K562 (cell line): ENCODE measurements at regions not wholly inside any gene's neighbourhood (a gene's known extent, or its start where the extent isn't known, plus 50 kb on each side); places are given as distances from the start of the nearest gene placed in this dataset.
A peak's percentile ranks its signal among the peaks of the same experiment; 100 is the strongest.

ENCODE experiments used
- CEBPZ ChIP-seq: fragments of 150-350 bp; IDR thresholded peaks from 2 replicates; pipeline ENCODE4 v1.6.1; 2014; ENCODE audit warnings: low read depth, mild to moderate bottlenecking, low read length, borderline replicate concordance
- GATAD2A ChIP-seq: fragments of 450-650 bp; IDR thresholded peaks from 2 replicates; pipeline ENCODE4 v1.6.1; 2017
- HCFC1 ChIP-seq: IDR thresholded peaks from 2 replicates; pipeline ENCODE4 v1.6.1; 2012; ENCODE audit warnings: low read depth, low read length, improper control_type of control experiment
- ILF3 ChIP-seq: fragments of 450-650 bp; IDR thresholded peaks from 2 replicates; pipeline ENCODE4 v1.6.1; 2018; ENCODE audit warnings: antibody characterized with exemption, mild to moderate bottlenecking, moderate library complexity, borderline replicate concordance
- RNF2 ChIP-seq: sonication (generic); IDR thresholded peaks from 2 replicates; pipeline ENCODE4 v1.6.1; 2016
- SIX5 ChIP-seq, 2 experiments: IDR thresholded peaks; 2 replicates each; pipeline ENCODE4 v1.6.1; 2011; ENCODE audit warnings: low read length in 2 of 2, borderline replicate concordance in 1 of 2, low read depth in 1 of 2, mild to moderate bottlenecking in 1 of 2, moderate library complexity in 1 of 2; ENCODE audit not compliant: insufficient read depth in 1 of 2
- SMC3 ChIP-seq: conservative IDR thresholded peaks from 2 replicates; pipeline ENCODE4 v1.6.1; 2011; ENCODE audit warnings: low read depth, low read length, improper control_type of control experiment; ENCODE audit not compliant: insufficient read depth
- TBP ChIP-seq: optimal IDR thresholded peaks from 2 replicates; pipeline ENCODE3; 2011; ENCODE audit warnings: low read depth, low read length, improper control_type of control experiment
- ZNF143 ChIP-seq: sonication (generic); formaldehyde crosslinking; IDR thresholded peaks from 2 replicates; pipeline ENCODE4 v1.9.0; 2022; ENCODE audit warnings: mild to moderate bottlenecking, missing genetic modification reagents
- ZNF354B ChIP-seq: fragments of 250-450 bp; sonication (Bioruptor Pico); IDR thresholded peaks from 2 replicates; pipeline ENCODE4 v1.4.0; 2020
- ZNF384 ChIP-seq: IDR thresholded peaks from 2 replicates; pipeline ENCODE4 v1.6.1; 2012; ENCODE audit warnings: low read depth, low read length, improper control_type of control experiment
- TF ChIP-seq, protein P1 (sequence below): fragments of 450-650 bp; IDR thresholded peaks from 2 replicates; pipeline ENCODE4 v1.6.1; 2016; ENCODE audit warnings: mild to moderate bottlenecking, moderate library complexity

DNA sequence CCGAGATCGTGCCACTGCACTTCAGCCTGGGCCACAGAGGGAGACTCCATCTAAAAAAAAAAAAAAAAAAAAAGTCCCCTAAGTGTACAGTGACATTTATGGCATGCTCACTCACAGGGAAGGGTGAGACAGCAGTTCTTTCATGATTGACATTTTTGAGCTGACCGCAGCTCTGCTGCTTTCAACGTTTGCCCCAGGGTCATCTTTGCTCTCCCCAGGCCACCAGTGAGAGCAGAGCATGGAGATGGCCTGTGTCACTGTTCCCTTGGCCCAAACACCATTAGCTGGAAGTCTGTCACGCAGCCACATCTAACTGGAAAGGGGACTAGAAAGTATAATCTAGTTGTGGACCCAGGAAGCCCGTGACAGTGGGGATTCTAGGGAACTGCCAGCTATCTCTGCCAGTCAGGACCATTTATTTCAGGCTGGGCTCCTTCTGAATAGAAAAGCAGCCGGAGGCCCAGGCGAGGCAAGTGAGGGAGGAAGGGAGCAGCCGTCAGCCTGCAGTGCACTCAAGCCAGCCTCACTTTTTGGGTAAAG is 193.4 kb upstream of the HES1 start (continued):
- TF ChIP-seq CEBPZ (no peak), ILF3 (no peak), RNF2 (peak; percentile 61; the same call in 1 of the 2 replicates), GATAD2A (no peak), HCFC1 (peak; percentile 18; the same call in 1 of the 2 replicates), TBP (peak; percentile 82), ZNF354B (peak; percentile 28; the same call in 1 of the 2 replicates), ZNF143 (CRISPR knock-in tag) (peak; percentile 26; the same call in 1 of the 2 replicates), SIX5 (IDR thresholded peaks at IDR 0.05; ENCODE audit: borderline replicate concordance in 1 of 2, insufficient read depth in 1 of 2, low read depth in 1 of 2, low read length in 2 of 2) (0 out of 4 replicates have a peak, but pooled peaks of 1 of the 2 experiments have one; percentile 10), ZNF384 (peak; percentile 96), SMC3 (no peak)
- TF ChIP-seq, protein P1, sequence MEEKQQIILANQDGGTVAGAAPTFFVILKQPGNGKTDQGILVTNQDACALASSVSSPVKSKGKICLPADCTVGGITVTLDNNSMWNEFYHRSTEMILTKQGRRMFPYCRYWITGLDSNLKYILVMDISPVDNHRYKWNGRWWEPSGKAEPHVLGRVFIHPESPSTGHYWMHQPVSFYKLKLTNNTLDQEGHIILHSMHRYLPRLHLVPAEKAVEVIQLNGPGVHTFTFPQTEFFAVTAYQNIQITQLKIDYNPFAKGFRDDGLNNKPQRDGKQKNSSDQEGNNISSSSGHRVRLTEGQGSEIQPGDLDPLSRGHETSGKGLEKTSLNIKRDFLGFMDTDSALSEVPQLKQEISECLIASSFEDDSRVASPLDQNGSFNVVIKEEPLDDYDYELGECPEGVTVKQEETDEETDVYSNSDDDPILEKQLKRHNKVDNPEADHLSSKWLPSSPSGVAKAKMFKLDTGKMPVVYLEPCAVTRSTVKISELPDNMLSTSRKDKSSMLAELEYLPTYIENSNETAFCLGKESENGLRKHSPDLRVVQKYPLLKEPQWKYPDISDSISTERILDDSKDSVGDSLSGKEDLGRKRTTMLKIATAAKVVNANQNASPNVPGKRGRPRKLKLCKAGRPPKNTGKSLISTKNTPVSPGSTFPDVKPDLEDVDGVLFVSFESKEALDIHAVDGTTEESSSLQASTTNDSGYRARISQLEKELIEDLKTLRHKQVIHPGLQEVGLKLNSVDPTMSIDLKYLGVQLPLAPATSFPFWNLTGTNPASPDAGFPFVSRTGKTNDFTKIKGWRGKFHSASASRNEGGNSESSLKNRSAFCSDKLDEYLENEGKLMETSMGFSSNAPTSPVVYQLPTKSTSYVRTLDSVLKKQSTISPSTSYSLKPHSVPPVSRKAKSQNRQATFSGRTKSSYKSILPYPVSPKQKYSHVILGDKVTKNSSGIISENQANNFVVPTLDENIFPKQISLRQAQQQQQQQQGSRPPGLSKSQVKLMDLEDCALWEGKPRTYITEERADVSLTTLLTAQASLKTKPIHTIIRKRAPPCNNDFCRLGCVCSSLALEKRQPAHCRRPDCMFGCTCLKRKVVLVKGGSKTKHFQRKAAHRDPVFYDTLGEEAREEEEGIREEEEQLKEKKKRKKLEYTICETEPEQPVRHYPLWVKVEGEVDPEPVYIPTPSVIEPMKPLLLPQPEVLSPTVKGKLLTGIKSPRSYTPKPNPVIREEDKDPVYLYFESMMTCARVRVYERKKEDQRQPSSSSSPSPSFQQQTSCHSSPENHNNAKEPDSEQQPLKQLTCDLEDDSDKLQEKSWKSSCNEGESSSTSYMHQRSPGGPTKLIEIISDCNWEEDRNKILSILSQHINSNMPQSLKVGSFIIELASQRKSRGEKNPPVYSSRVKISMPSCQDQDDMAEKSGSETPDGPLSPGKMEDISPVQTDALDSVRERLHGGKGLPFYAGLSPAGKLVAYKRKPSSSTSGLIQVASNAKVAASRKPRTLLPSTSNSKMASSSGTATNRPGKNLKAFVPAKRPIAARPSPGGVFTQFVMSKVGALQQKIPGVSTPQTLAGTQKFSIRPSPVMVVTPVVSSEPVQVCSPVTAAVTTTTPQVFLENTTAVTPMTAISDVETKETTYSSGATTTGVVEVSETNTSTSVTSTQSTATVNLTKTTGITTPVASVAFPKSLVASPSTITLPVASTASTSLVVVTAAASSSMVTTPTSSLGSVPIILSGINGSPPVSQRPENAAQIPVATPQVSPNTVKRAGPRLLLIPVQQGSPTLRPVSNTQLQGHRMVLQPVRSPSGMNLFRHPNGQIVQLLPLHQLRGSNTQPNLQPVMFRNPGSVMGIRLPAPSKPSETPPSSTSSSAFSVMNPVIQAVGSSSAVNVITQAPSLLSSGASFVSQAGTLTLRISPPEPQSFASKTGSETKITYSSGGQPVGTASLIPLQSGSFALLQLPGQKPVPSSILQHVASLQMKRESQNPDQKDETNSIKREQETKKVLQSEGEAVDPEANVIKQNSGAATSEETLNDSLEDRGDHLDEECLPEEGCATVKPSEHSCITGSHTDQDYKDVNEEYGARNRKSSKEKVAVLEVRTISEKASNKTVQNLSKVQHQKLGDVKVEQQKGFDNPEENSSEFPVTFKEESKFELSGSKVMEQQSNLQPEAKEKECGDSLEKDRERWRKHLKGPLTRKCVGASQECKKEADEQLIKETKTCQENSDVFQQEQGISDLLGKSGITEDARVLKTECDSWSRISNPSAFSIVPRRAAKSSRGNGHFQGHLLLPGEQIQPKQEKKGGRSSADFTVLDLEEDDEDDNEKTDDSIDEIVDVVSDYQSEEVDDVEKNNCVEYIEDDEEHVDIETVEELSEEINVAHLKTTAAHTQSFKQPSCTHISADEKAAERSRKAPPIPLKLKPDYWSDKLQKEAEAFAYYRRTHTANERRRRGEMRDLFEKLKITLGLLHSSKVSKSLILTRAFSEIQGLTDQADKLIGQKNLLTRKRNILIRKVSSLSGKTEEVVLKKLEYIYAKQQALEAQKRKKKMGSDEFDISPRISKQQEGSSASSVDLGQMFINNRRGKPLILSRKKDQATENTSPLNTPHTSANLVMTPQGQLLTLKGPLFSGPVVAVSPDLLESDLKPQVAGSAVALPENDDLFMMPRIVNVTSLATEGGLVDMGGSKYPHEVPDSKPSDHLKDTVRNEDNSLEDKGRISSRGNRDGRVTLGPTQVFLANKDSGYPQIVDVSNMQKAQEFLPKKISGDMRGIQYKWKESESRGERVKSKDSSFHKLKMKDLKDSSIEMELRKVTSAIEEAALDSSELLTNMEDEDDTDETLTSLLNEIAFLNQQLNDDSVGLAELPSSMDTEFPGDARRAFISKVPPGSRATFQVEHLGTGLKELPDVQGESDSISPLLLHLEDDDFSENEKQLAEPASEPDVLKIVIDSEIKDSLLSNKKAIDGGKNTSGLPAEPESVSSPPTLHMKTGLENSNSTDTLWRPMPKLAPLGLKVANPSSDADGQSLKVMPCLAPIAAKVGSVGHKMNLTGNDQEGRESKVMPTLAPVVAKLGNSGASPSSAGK: peak; percentile 48; the same call in 1 of the 2 replicates
